WTC11 (cell line): ENCODE measurements at regions not wholly inside any gene's neighbourhood (a gene's known extent, or its start where the extent isn't known, plus 50 kb on each side); places are given as distances from the start of the nearest gene placed in this dataset.

Source experiments
- ATAC-seq: fragments of 200-7000 bp; cut with Tn5 transposase; 2 replicates; pipeline ENCODE4 v1.10.0; 2021; ENCODE audit warnings: mild to moderate bottlenecking, moderate library complexity
- CTCF ChIA-PET: fragments of 300-600 bp; sonication (Branson Sonifier 250); formaldehyde crosslinking; loops from one replicate; lab custom pipeline; 2021; ENCODE audit warnings: antibody characterized with exemption; lab: Charles Lee
- POLR2A ChIA-PET: fragments of 350-600 bp; sonication (Branson Sonifier 250); formaldehyde crosslinking; loops from one replicate; lab custom pipeline; 2021; ENCODE audit warnings: antibody characterized with exemption; lab: Charles Lee
- DNase-seq: peaks from one replicate; pipeline ENCODE4 v3.0.0; 2021; ENCODE audit warnings: low spot score
- H3K27ac Mint-ChIP-seq: 2 replicates; pipeline ENCODE4 v1.8.0; 2021; ENCODE audit warnings: mixed read lengths
- H3K27me3 Mint-ChIP-seq: 2 replicates; pipeline ENCODE4 v1.8.0; 2021; ENCODE audit warnings: low read depth, mild to moderate bottlenecking, moderate library complexity, mixed read lengths
- H3K36me3 Mint-ChIP-seq: 2 replicates; pipeline ENCODE4 v1.8.0; 2021; ENCODE audit warnings: mixed read lengths
- H3K4me1 Mint-ChIP-seq: 2 replicates; pipeline ENCODE4 v1.8.0; 2022; ENCODE audit warnings: mixed read lengths
- H3K4me3 Mint-ChIP-seq: 2 replicates; pipeline ENCODE4 v1.8.0; 2021; ENCODE audit warnings: mild to moderate bottlenecking, moderate library complexity, mixed read lengths
- H3K9me3 Mint-ChIP-seq: 2 replicates; pipeline ENCODE4 v1.8.0; 2021; ENCODE audit warnings: mixed read lengths
- ATF1 ChIP-seq: sonication (generic); formaldehyde crosslinking; IDR thresholded peaks from 2 replicates; pipeline ENCODE4 v1.8.1; 2023; ENCODE audit warnings: mild to moderate bottlenecking, moderate library complexity, missing genetic modification reagents
- ETV6 ChIP-seq: sonication (generic); formaldehyde crosslinking; IDR thresholded peaks from 2 replicates; pipeline ENCODE4 v1.8.1; 2022; ENCODE audit warnings: mild to moderate bottlenecking, missing genetic modification reagents
- FOXJ3 ChIP-seq: sonication (generic); formaldehyde crosslinking; IDR thresholded peaks from 2 replicates; pipeline ENCODE4 v1.9.0; 2021; ENCODE audit warnings: missing genetic modification reagents, mild to moderate bottlenecking, borderline replicate concordance
- GTF2I ChIP-seq: fragments of 250-450 bp; sonication (Bioruptor Pico); conservative IDR thresholded peaks from 2 replicates; pipeline ENCODE4 v1.4.0; 2021; ENCODE audit warnings: mild to moderate bottlenecking
- IRF2 ChIP-seq: sonication (generic); formaldehyde crosslinking; IDR thresholded peaks from 2 replicates; pipeline ENCODE4 v1.8.0; 2022; ENCODE audit warnings: low read depth, missing genetic modification reagents, borderline replicate concordance
- MXD4 ChIP-seq: fragments of 250-450 bp; sonication (Bioruptor Pico); IDR thresholded peaks from 2 replicates; pipeline ENCODE4 v1.8.0; 2021; ENCODE audit warnings: mild to moderate bottlenecking, moderate library complexity, borderline replicate concordance
- NFATC4 ChIP-seq: fragments of 250-450 bp; sonication (Bioruptor Pico); IDR thresholded peaks from 2 replicates; pipeline ENCODE4 v1.9.0; 2021; ENCODE audit warnings: mild to moderate bottlenecking
- SMAD4 ChIP-seq: sonication (generic); formaldehyde crosslinking; IDR thresholded peaks from 2 replicates; pipeline ENCODE4 v1.8.0; 2022; ENCODE audit warnings: mild to moderate bottlenecking, missing genetic modification reagents
- ZNF138 ChIP-seq: sonication (generic); formaldehyde crosslinking; conservative IDR thresholded peaks from 2 replicates; pipeline ENCODE4 v1.8.1; 2022; ENCODE audit warnings: mild to moderate bottlenecking, moderate library complexity, missing genetic modification reagents
- ZNF232 ChIP-seq: sonication (generic); formaldehyde crosslinking; IDR thresholded peaks from 2 replicates; pipeline ENCODE4 v1.8.0; 2022; ENCODE audit warnings: mild to moderate bottlenecking, missing genetic modification reagents
- ZNF425 ChIP-seq: fragments of 250-450 bp; sonication (Bioruptor Pico); conservative IDR thresholded peaks from 2 replicates; pipeline ENCODE4 v1.9.0; 2021; ENCODE audit warnings: mild to moderate bottlenecking
- ZNF512 ChIP-seq: sonication (generic); formaldehyde crosslinking; IDR thresholded peaks from 2 replicates; pipeline ENCODE4 v1.8.1; 2022; ENCODE audit warnings: missing genetic modification reagents, borderline replicate concordance
- TF ChIP-seq, protein P1 (sequence below): sonication (generic); formaldehyde crosslinking; IDR thresholded peaks from 2 replicates; pipeline ENCODE4 v1.8.0; 2023; ENCODE audit warnings: missing genetic modification reagents
- TF ChIP-seq, protein P2 (sequence below): fragments of 200-600 bp; IDR thresholded peaks from 2 replicates; pipeline ENCODE4 v1.8.0; 2022; ENCODE audit warnings: antibody characterized with exemption
- TF ChIP-seq, protein P3 (sequence below): sonication (generic); formaldehyde crosslinking; IDR thresholded peaks from 2 replicates; pipeline ENCODE4 v1.8.0; 2022; ENCODE audit warnings: mild to moderate bottlenecking, missing genetic modification reagents
- TF ChIP-seq, protein P4 (sequence below): sonication (generic); formaldehyde crosslinking; IDR thresholded peaks from 2 replicates; pipeline ENCODE4 v1.8.1; 2023; ENCODE audit warnings: mild to moderate bottlenecking, missing genetic modification reagents, moderate library complexity

DNA sequence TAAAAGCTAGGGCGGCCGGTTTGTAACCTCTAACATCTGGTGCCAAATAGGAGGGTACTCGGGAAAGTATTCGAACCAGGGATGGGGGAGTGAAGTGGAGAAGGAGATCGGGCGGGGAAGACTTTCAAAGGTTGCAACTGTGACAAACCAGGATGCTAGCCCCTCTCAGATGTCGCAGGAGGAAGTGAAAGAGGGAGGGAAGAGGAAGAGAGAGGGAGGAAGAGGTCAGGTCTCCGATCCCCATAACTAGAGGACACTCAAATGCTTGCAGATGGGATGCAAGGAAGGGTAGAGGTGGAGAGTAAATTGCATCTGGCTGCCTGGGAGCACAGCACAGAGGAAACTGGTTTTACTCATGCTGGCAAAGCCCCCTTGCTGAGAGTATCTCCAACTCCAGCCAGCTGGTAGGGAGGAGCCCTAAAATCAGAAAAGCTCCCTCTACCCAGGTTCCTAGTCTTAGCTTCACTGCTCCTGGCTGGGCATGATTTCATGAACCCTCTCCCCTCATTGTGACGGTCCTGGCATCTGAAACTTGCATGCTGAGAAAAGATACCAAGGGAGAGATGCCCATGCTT, 696.7 kb upstream of the TBX3 start:
- H3K27ac Mint-ChIP-seq = no peak overlapping the region
- no peaks in the 10 kb centered on the region for H3K9me3 Mint-ChIP-seq
- H3K27me3 Mint-ChIP-seq = 0 out of 2 replicates have a peak, but pooled peaks cover 2% of the 10 kb centered on the region
- ChIA-PET POLR2A (no interaction called here), CTCF (no interaction called here)
- peak; percentile 32; the same call in 1 of the 2 replicates for ATAC-seq
- TF ChIP-seq MXD4 (no peak), FOXJ3 (CRISPR knock-in tag) (no peak), ZNF512 (CRISPR knock-in tag) (no peak), ETV6 (no peak), SMAD4 (no peak), NFATC4 (CRISPR knock-in tag) (no peak), ATF1 (CRISPR knock-in tag) (no peak)
- TF ChIP-seq, protein P1, sequence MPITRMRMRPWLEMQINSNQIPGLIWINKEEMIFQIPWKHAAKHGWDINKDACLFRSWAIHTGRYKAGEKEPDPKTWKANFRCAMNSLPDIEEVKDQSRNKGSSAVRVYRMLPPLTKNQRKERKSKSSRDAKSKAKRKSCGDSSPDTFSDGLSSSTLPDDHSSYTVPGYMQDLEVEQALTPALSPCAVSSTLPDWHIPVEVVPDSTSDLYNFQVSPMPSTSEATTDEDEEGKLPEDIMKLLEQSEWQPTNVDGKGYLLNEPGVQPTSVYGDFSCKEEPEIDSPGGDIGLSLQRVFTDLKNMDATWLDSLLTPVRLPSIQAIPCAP (CRISPR knock-in tag) = no peak
- TF ChIP-seq, protein P2, sequence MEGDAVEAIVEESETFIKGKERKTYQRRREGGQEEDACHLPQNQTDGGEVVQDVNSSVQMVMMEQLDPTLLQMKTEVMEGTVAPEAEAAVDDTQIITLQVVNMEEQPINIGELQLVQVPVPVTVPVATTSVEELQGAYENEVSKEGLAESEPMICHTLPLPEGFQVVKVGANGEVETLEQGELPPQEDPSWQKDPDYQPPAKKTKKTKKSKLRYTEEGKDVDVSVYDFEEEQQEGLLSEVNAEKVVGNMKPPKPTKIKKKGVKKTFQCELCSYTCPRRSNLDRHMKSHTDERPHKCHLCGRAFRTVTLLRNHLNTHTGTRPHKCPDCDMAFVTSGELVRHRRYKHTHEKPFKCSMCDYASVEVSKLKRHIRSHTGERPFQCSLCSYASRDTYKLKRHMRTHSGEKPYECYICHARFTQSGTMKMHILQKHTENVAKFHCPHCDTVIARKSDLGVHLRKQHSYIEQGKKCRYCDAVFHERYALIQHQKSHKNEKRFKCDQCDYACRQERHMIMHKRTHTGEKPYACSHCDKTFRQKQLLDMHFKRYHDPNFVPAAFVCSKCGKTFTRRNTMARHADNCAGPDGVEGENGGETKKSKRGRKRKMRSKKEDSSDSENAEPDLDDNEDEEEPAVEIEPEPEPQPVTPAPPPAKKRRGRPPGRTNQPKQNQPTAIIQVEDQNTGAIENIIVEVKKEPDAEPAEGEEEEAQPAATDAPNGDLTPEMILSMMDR = no peak
- DNase-seq = no peak
- no peaks in the 10 kb centered on the region for H3K36me3 Mint-ChIP-seq
- peaks cover 12% of the 10 kb centered on the region for H3K4me1 Mint-ChIP-seq
- no peak overlapping the region for H3K4me3 Mint-ChIP-seq

GRCh38 chr12:115378291-115378690, 694.3 kb upstream of the TBX3 start:
- Mint-ChIP-seq H3K9me3 (peaks cover 5% of the 10 kb centered on the region; the same call in 1 of the 2 replicates), H3K4me1 (peaks cover 22% of the 10 kb centered on the region)
- CTCF ChIA-PET = no interaction called here
- TF ChIP-seq ZNF232 (CRISPR knock-in tag) = no peak
- TF ChIP-seq, all 79 proteins: peak for 0
- no peak overlapping the region for H3K27ac Mint-ChIP-seq
- ATAC-seq = no peak
- POLR2A ChIA-PET = no interaction called here
- H3K27me3 Mint-ChIP-seq = peaks cover 11% of the 10 kb centered on the region; the same call in 1 of the 2 replicates
- DNase-seq = no peak
- no peaks in the 10 kb centered on the region for H3K36me3 Mint-ChIP-seq
- H3K4me3 Mint-ChIP-seq = no peak overlapping the region

GRCh38 chr12:115377779-115378178, 693.8 kb upstream of the TBX3 start:
- Mint-ChIP-seq H3K27me3 (peaks cover 11% of the 10 kb centered on the region; the same call in 1 of the 2 replicates), H3K27ac (no peak overlapping the region)
- CTCF ChIA-PET = no interaction called here

More at GRCh38 chr12:115377779-115378178, 693.8 kb upstream of the TBX3 start:
- no peak for TF ChIP-seq NFATC4 (CRISPR knock-in tag)
- no peak for TF ChIP-seq IRF2 (CRISPR knock-in tag)
- TF ChIP-seq, protein P3, sequence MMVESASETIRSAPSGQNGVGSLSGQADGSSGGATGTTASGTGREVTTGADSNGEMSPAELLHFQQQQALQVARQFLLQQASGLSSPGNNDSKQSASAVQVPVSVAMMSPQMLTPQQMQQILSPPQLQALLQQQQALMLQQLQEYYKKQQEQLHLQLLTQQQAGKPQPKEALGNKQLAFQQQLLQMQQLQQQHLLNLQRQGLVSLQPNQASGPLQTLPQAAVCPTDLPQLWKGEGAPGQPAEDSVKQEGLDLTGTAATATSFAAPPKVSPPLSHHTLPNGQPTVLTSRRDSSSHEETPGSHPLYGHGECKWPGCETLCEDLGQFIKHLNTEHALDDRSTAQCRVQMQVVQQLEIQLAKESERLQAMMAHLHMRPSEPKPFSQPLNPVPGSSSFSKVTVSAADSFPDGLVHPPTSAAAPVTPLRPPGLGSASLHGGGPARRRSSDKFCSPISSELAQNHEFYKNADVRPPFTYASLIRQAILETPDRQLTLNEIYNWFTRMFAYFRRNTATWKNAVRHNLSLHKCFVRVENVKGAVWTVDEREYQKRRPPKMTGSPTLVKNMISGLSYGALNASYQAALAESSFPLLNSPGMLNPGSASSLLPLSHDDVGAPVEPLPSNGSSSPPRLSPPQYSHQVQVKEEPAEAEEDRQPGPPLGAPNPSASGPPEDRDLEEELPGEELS (CRISPR knock-in tag) = no peak
- no peak for TF ChIP-seq ZNF425 (CRISPR knock-in tag)
- TF ChIP-seq, protein P4, sequence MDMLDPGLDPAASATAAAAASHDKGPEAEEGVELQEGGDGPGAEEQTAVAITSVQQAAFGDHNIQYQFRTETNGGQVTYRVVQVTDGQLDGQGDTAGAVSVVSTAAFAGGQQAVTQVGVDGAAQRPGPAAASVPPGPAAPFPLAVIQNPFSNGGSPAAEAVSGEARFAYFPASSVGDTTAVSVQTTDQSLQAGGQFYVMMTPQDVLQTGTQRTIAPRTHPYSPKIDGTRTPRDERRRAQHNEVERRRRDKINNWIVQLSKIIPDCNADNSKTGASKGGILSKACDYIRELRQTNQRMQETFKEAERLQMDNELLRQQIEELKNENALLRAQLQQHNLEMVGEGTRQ (CRISPR knock-in tag) = no peak
- no peak for TF ChIP-seq GTF2I (CRISPR knock-in tag)
- TF ChIP-seq ZNF138 = no peak
- no peak for DNase-seq
- Mint-ChIP-seq H3K36me3 (no peaks in the 10 kb centered on the region), H3K9me3 (peaks cover 5% of the 10 kb centered on the region; the same call in 1 of the 2 replicates), H3K4me1 (peaks cover 22% of the 10 kb centered on the region), H3K4me3 (no peak overlapping the region)
- POLR2A ChIA-PET = no interaction called here
- no peak for ATAC-seq
